K562 (cell line): ENCODE measurements at regions not wholly inside any gene's neighbourhood (a gene's known extent, or its start where the extent isn't known, plus 50 kb on each side); places are given as distances from the start of the nearest gene placed in this dataset.

Experiments
- CAMTA2 ChIP-seq: fragments of 250-450 bp; sonication (Bioruptor Pico); conservative IDR thresholded peaks from 2 replicates; pipeline ENCODE4 v1.5.1; 2022
- CHD1 ChIP-seq: fragments of 200-600 bp; sonication (generic); IDR thresholded peaks from one replicate; pipeline ENCODE4 v1.6.1; 2012; ENCODE audit warnings: mild to moderate bottlenecking, moderate library complexity, low read length, inconsistent platforms
- DPF2 ChIP-seq: fragments of 450-650 bp; IDR thresholded peaks from 2 replicates; pipeline ENCODE4 v1.6.1; 2016
- ELF2 ChIP-seq: fragments of 250-450 bp; sonication (Bioruptor Pico); IDR thresholded peaks from 2 replicates; pipeline ENCODE4 v1.5.0; 2021; ENCODE audit warnings: mild to moderate bottlenecking
- GMEB1 ChIP-seq: fragments of 250-450 bp; sonication (Bioruptor Pico); IDR thresholded peaks from 2 replicates; pipeline ENCODE4 v1.4.0; 2020; ENCODE audit warnings: mild to moderate bottlenecking
- L3MBTL2 ChIP-seq: fragments of 450-650 bp; IDR thresholded peaks from 2 replicates; pipeline ENCODE4 v1.6.1; 2016; ENCODE audit warnings: mild to moderate bottlenecking, moderate library complexity
- MAZ ChIP-seq, 2 experiments: fragments of 450-650 bp in 1 of 2; sonication (generic) in 1 of 2; formaldehyde crosslinking; IDR thresholded peaks in 1 of 2; conservative IDR thresholded peaks in 1 of 2; 2 replicates each; pipeline versions ENCODE4 v1.4.0 to v1.5.0; 2020; ENCODE audit warnings: mild to moderate bottlenecking in 1 of 2, missing genetic modification reagents in 1 of 2
- PHTF2 ChIP-seq: fragments of 250-450 bp; sonication (Bioruptor Pico); IDR thresholded peaks from 2 replicates; pipeline ENCODE4 v1.5.0; 2021; ENCODE audit warnings: mild to moderate bottlenecking
- RBM17 ChIP-seq: fragments of 200-400 bp; formaldehyde crosslinking; IDR thresholded peaks from 2 replicates; pipeline ENCODE4 v1.6.1; 2017; ENCODE audit warnings: low read depth, mild to moderate bottlenecking, low read length, borderline replicate concordance
- RFX5 ChIP-seq: IDR thresholded peaks from 2 replicates; pipeline ENCODE4 v1.6.1; 2011; ENCODE audit warnings: low read depth, mild to moderate bottlenecking, improper control_type of control experiment, low read length
- SRSF3 ChIP-seq: fragments of 200-400 bp; formaldehyde crosslinking; IDR thresholded peaks from 2 replicates; pipeline ENCODE4 v1.6.1; 2016; ENCODE audit warnings: mild to moderate bottlenecking, low read length, moderate library complexity; ENCODE audit not compliant: insufficient read depth
- TBL1XR1 ChIP-seq, 2 experiments: IDR thresholded peaks; 2 replicates each; pipeline ENCODE4 v1.6.1; 2012; ENCODE audit warnings: improper control_type of control experiment in 2 of 2, low read length in 2 of 2, mild to moderate bottlenecking in 1 of 2
- ZBTB17 ChIP-seq: fragments of 450-650 bp; formaldehyde crosslinking; IDR thresholded peaks from 2 replicates; pipeline ENCODE4 v1.4.0; 2020; ENCODE audit warnings: mild to moderate bottlenecking
- ZNF23 ChIP-seq: fragments of 250-450 bp; sonication (Bioruptor Pico); IDR thresholded peaks from 2 replicates; pipeline ENCODE4 v1.4.0; 2020; ENCODE audit warnings: mild to moderate bottlenecking
- ZNF318 ChIP-seq, 2 experiments: fragments of 450-650 bp; IDR thresholded peaks; 2 replicates each; pipeline ENCODE4 v1.6.1; 2016; ENCODE audit warnings: mild to moderate bottlenecking in 2 of 2, borderline replicate concordance in 1 of 2, low read depth in 1 of 2, moderate library complexity in 1 of 2
- TF ChIP-seq, protein P1 (sequence below), 2 experiments: fragments of 450-650 bp in 1 of 2; sonication (generic) in 1 of 2; formaldehyde crosslinking in 1 of 2; IDR thresholded peaks in 1 of 2; conservative IDR thresholded peaks in 1 of 2; 2 replicates each; pipeline versions ENCODE4 v1.6.1 to v1.8.1; 2016 to 2023; ENCODE audit warnings: mild to moderate bottlenecking in 2 of 2, moderate library complexity in 2 of 2, inconsistent platforms in 1 of 2, missing genetic modification reagents in 1 of 2

DNA sequence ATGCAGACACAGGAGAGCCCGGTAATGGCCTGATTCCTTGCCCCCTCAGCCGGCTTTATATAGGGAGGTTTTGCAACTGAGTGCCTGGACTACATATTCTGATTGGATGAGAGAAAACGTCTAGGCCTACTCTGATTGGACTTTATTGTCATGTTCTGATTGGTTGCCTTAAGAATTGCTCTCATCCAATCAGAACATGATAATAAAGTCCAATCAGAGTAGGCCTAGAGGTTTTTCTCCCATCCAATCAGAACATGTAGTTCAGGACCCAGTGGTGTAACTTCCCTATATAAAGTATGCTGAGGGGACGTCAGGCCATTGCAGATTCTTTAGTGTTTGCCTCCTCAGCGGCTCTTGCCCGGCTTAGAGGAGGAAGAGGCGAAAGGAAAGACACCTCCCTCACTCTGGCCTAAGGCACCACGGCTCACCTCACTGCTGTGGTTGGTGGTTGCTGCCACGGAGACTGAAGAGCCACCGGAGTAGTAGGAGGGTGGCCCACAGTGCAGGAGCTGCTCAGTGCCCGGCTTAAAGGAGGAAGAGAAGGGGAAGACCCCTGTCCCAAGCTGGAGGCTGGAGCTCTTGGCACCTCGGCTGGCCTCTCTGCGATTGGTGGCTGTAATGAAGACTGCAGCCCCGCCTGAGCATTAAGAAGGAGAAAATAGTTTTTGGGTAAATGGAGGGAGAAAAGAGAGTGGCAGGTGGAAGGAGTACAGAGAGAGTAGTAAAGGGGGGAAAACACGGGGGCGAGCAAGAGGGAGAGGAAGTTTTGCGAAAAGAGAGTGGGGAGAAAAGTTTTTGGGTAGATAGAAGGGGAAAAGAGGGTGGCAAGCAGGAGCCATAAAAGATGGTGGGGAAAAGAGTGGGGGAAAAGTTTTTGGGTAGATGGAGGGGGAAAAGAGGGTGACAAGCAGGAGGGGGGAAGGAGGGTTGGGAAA, 116.7 kb upstream of the SERPIND1 start (continued):
- TF ChIP-seq CHD1 = peak; percentile 23
- TF ChIP-seq RBM17 = no peak
- TF ChIP-seq TBL1XR1 (IDR thresholded peaks at IDR 0.05; ENCODE audit: low read length in 2 of 2) = no peak; a peak in 2 of 4 replicates
- peak; percentile 74; the same call in 1 of the 2 replicates for TF ChIP-seq ZNF23 (CRISPR knock-in tag)
- TF ChIP-seq ZNF318 (IDR thresholded peaks at IDR 0.05; ENCODE audit: borderline replicate concordance in 1 of 2, low read depth in 1 of 2) = no peak
- 0 out of 2 replicates have a peak, but pooled peaks have one; percentile 51 for TF ChIP-seq L3MBTL2
- no peak for TF ChIP-seq DPF2
- no peak for TF ChIP-seq RFX5
- no peak; the same call in 1 of the 2 replicates for TF ChIP-seq ZBTB17 (CRISPR knock-in tag)
- TF ChIP-seq PHTF2 (CRISPR knock-in tag) = no peak
- TF ChIP-seq CAMTA2 (CRISPR knock-in tag) = no peak
- no peak; the same call in 1 of the 2 replicates for TF ChIP-seq GMEB1 (CRISPR knock-in tag)
- TF ChIP-seq, protein P1, sequence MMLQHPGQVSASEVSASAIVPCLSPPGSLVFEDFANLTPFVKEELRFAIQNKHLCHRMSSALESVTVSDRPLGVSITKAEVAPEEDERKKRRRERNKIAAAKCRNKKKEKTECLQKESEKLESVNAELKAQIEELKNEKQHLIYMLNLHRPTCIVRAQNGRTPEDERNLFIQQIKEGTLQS (IDR thresholded peaks at IDR 0.05) = no peak
- TF ChIP-seq, protein P1 (CRISPR knock-in tag; conservative IDR thresholded peaks at IDR 0.05) = 0 out of 2 replicates have a peak, but pooled peaks have one; percentile 84
- peak in 1 of 2 experiments; percentile 49; a peak in 3 of 4 replicates for TF ChIP-seq MAZ (CRISPR knock-in tag; conservative IDR thresholded peaks at IDR 0.05 in 1 of 2, IDR thresholded peaks at IDR 0.05 in 1 of 2)
- no peak for TF ChIP-seq ELF2
- TF ChIP-seq SRSF3 = no peak
